H1 (cell line): ENCODE measurements at regions not wholly inside any gene's neighbourhood (a gene's known extent, or its start where the extent isn't known, plus 50 kb on each side); places are given as distances from the start of the nearest gene placed in this dataset.

Source experiments
- BRCA1 ChIP-seq: IDR thresholded peaks from 2 replicates; pipeline ENCODE4 v1.6.1; 2012; ENCODE audit warnings: low read depth, low read length, improper control_type of control experiment
- CTBP2 ChIP-seq: IDR thresholded peaks from 2 replicates; pipeline ENCODE4 v1.7.0; 2011; ENCODE audit warnings: borderline replicate concordance, mild to moderate bottlenecking, moderate library complexity, mixed read lengths, low read length; ENCODE audit not compliant: insufficient read depth, insufficient read length
- ZNF274 ChIP-seq: IDR thresholded peaks from 2 replicates; pipeline ENCODE4 v1.7.0; 2012; ENCODE audit warnings: low read length, borderline replicate concordance; ENCODE audit errors: extremely low read depth

DNA sequence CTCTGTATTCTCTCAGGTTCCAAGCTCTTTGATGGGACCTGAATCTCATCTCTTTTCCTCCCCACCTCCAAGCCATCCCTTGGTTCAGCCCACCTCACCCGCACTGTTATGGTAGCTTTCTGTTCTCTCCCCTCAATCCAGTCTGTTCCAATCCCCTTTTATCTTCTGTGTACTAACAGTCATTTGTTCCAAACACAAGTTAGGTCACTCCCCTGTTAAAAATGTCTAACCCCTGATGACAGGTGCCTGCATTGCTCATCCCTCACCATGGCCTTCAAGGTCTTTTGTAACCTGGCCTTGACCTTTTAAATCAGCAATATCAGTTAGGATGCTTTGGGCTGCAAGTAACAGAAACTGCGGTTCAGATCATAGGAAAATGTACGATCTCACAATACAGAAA is 74.8 kb downstream of the CYP26A1 start (continued):
- no peak for TF ChIP-seq CTBP2
- no peak for TF ChIP-seq BRCA1
- TF ChIP-seq ZNF274, result no peak
